Naive thymus-derived CD4-positive, alpha-beta T cell (primary cell): ENCODE measurements at regions not wholly inside any gene's neighbourhood (a gene's known extent, or its start where the extent isn't known, plus 50 kb on each side); places are given as distances from the start of the nearest gene placed in this dataset.

Experiments
- ATAC-seq: fragments of 150-1000 bp; cut with Tn5 transposase; 2 replicates; pipeline ENCODE4 v1.10.0; 2021; ENCODE audit warnings: mild to moderate bottlenecking, moderate library complexity
- CTCF ChIA-PET: fragments of 350-600 bp; sonication (Branson Sonifier 250); formaldehyde crosslinking; loops from one replicate; lab custom pipeline; 2021; ENCODE audit warnings: antibody characterized with exemption; lab: Charles Lee
- POLR2A ChIA-PET: fragments of 350-600 bp; sonication (Branson Sonifier 250); formaldehyde crosslinking; loops from one replicate; lab custom pipeline; 2021; ENCODE audit warnings: antibody characterized with exemption, inconsistent platforms; lab: Charles Lee
- DNase-seq, 9 donors: peaks; one replicate each; pipeline versions ENCODE4 v3.0.0 to v3.0.0-alpha.2; 2020 to 2022; ENCODE audit warnings: mixed read lengths in 1 of 9
- H3K27ac ChIP-seq: one replicate; pipeline ENCODE4 v1.7.0; 2013; ENCODE audit warnings: mild to moderate bottlenecking, low read depth, low read length, moderate library complexity
- H3K27me3 ChIP-seq, 2 donors: one replicate each; pipeline ENCODE4 v1.7.0; 2013; ENCODE audit warnings: low read length in 2 of 2, mild to moderate bottlenecking in 2 of 2, moderate library complexity in 2 of 2; ENCODE audit not compliant: control insufficient read depth in 2 of 2, insufficient read depth in 2 of 2
- H3K36me3 ChIP-seq, 3 experiments: 1 replicate in 2 of 3; 2 replicates in 1 of 3; pipeline ENCODE4 v1.7.0; 2013; ENCODE audit warnings: low read length in 3 of 3, mild to moderate bottlenecking in 3 of 3, moderate library complexity in 1 of 3; ENCODE audit not compliant: insufficient read depth in 3 of 3, control insufficient read depth in 2 of 3
- H3K4me1 ChIP-seq, 2 donors: one replicate each; pipeline ENCODE4 v1.7.0; 2013; ENCODE audit warnings: low read length in 2 of 2, mild to moderate bottlenecking in 2 of 2, moderate library complexity in 1 of 2; ENCODE audit not compliant: control insufficient read depth in 2 of 2, insufficient read depth in 2 of 2
- H3K4me3 ChIP-seq: 2 replicates; pipeline ENCODE4 v1.7.0; 2013; ENCODE audit warnings: mild to moderate bottlenecking, low read length
- H3K9me3 ChIP-seq, 3 experiments: 1 replicate in 2 of 3; 2 replicates in 1 of 3; pipeline ENCODE4 v1.7.0; 2013; ENCODE audit warnings: low read length in 3 of 3; ENCODE audit not compliant: control insufficient read depth in 2 of 3
- H3K27ac Mint-ChIP-seq, 9 donors: one replicate each; pipeline ENCODE4 v1.8.0; 2020 to 2022; ENCODE audit warnings: mixed read lengths in 9 of 9, mild to moderate bottlenecking in 8 of 9, moderate library complexity in 5 of 9, inconsistent platforms in 2 of 9
- H3K27me3 Mint-ChIP-seq, 5 donors: one replicate each; pipeline ENCODE4 v1.8.0; 2021 to 2022; ENCODE audit warnings: mixed read lengths in 5 of 5, mild to moderate bottlenecking in 1 of 5
- H3K36me3 Mint-ChIP-seq, 5 donors: one replicate each; pipeline ENCODE4 v1.8.0; 2020 to 2022; ENCODE audit warnings: mixed read lengths in 5 of 5, mild to moderate bottlenecking in 3 of 5, inconsistent platforms in 1 of 5
- H3K4me1 Mint-ChIP-seq, 7 donors: one replicate each; pipeline ENCODE4 v1.8.0; 2020 to 2022; ENCODE audit warnings: mixed read lengths in 7 of 7, mild to moderate bottlenecking in 3 of 7, inconsistent platforms in 1 of 7
- H3K4me3 Mint-ChIP-seq, 10 donors: one replicate each; pipeline ENCODE4 v1.8.0; 2020 to 2022; ENCODE audit warnings: mild to moderate bottlenecking in 10 of 10, mixed read lengths in 10 of 10, moderate library complexity in 6 of 10, inconsistent platforms in 2 of 10
- H3K9me3 Mint-ChIP-seq, 11 donors: one replicate each; pipeline ENCODE4 v1.8.0; 2020 to 2022; ENCODE audit warnings: mixed read lengths in 11 of 11, mild to moderate bottlenecking in 4 of 11, inconsistent platforms in 1 of 11, moderate library complexity in 1 of 11
- intact Hi-C, 2 donors: fragments of 100-400 bp; cut with micrococcal nuclease; formaldehyde crosslinking; loops; one replicate each; pipeline ENCODE4 v1.15.1; 2023

GRCh38 chr18:23353459-23353858 lies 99.6 kb upstream of the RIOK3 start:
- no peak overlapping the region for H3K4me3 ChIP-seq
- Mint-ChIP-seq H3K27ac (no peak overlapping the region), H3K36me3 (peaks cover 21 to 66% (median 39%) of the 10 kb centered on the region in 5 donors), H3K4me1 (peaks cover 4 to 17% (median 5%) of the 10 kb centered on the region in 7 donors), H3K9me3 (peaks cover 0 to 17% (median 7%) of the 10 kb centered on the region in 11 donors), H3K27me3 (no peaks in the 10 kb centered on the region), H3K4me3 (no peak overlapping the region)
- no peak overlapping the region for H3K27ac ChIP-seq
- H3K9me3 ChIP-seq, result no peaks in the 10 kb centered on the region
- no peaks in the 10 kb centered on the region for H3K36me3 ChIP-seq
- POLR2A ChIA-PET, result interaction anchor here (0.6 kb wide), 1 partner anchor 29 kb away, joined by 3 read pairs; no protein-coding TSS in a partner anchor
- ATAC-seq (no peak), DNase-seq (no peak)
- CTCF ChIA-PET, result no interaction called here
- intact Hi-C loops, result no loop called here
- H3K27me3 ChIP-seq, result no peaks in the 10 kb centered on the region
- H3K4me1 ChIP-seq, result peaks cover 0 to 4% of the 10 kb centered on the region in 2 donors

- ATAC-seq, result no peak
- H3K27me3 Mint-ChIP-seq, result no peaks in the 10 kb centered on the region
- ChIA-PET POLR2A (no interaction called here), CTCF (no interaction called here)
- H3K4me1 Mint-ChIP-seq, result peaks cover 5 to 24% (median 12%) of the 10 kb centered on the region in 7 donors
- no peak overlapping the region for H3K4me3 ChIP-seq
- no peak overlapping the region for H3K27ac ChIP-seq
- peaks cover 19 to 58% (median 32%) of the 10 kb centered on the region in 5 donors for H3K36me3 Mint-ChIP-seq
- H3K27ac Mint-ChIP-seq, result no peak overlapping the region
- intact Hi-C loops, result loop anchor here in 1 of 2 donors (5.0 kb wide), 1 partner anchor 58 kb away; no protein-coding TSS in a partner anchor
- H3K4me1 ChIP-seq, result peaks cover 0 to 7% of the 10 kb centered on the region in 2 donors
- peaks cover 0 to 11% (median 6%) of the 10 kb centered on the region in 11 donors for H3K9me3 Mint-ChIP-seq
- no peak overlapping the region for H3K4me3 Mint-ChIP-seq
- H3K36me3 ChIP-seq, result no peaks in the 10 kb centered on the region
- no peak for DNase-seq
- no peaks in the 10 kb centered on the region for H3K9me3 ChIP-seq
- no peaks in the 10 kb centered on the region for H3K27me3 ChIP-seq
These were observed 98.5 kb upstream of the RIOK3 start for GRCh38 chr18:23354625-23355024.

- CTCF ChIA-PET, result no interaction called here
- POLR2A ChIA-PET, result no interaction called here
- Mint-ChIP-seq H3K36me3 (peaks cover 13 to 53% (median 27%) of the 10 kb centered on the region in 5 donors), H3K4me1 (peaks cover 5 to 21% (median 12%) of the 10 kb centered on the region in 7 donors), H3K4me3 (no peak overlapping the region), H3K27ac (no peak overlapping the region), H3K9me3 (peaks cover 0 to 7% (median 2%) of the 10 kb centered on the region in 11 donors), H3K27me3 (no peaks in the 10 kb centered on the region)
- no peaks in the 10 kb centered on the region for H3K27me3 ChIP-seq
- no peak overlapping the region for H3K27ac ChIP-seq
- DNase-seq (no peak), ATAC-seq (no peak)
- no peaks in the 10 kb centered on the region for H3K9me3 ChIP-seq
- intact Hi-C loops, result loop anchor here in 1 of 2 donors (5.0 kb wide), 1 partner anchor 57 kb away; no protein-coding TSS in a partner anchor
- peaks cover 0 to 7% of the 10 kb centered on the region in 2 donors for H3K4me1 ChIP-seq
- no peak overlapping the region for H3K4me3 ChIP-seq
- no peaks in the 10 kb centered on the region for H3K36me3 ChIP-seq
These were observed 97.9 kb upstream of the RIOK3 start for GRCh38 chr18:23355206-23355605.

- Mint-ChIP-seq H3K36me3 (peaks cover 8 to 49% (median 23%) of the 10 kb centered on the region in 5 donors), H3K27me3 (no peaks in the 10 kb centered on the region), H3K4me3 (no peak overlapping the region), H3K27ac (no peak overlapping the region), H3K9me3 (peaks cover 0 to 7% (median 0%) of the 10 kb centered on the region in 11 donors), H3K4me1 (peaks cover 5 to 21% (median 12%) of the 10 kb centered on the region in 7 donors)
- Histone ChIP-seq H3K27me3 (no peaks in the 10 kb centered on the region), H3K9me3 (no peaks in the 10 kb centered on the region), H3K27ac (no peak overlapping the region), H3K4me3 (no peak overlapping the region), H3K4me1 (peaks cover 0 to 7% of the 10 kb centered on the region in 2 donors), H3K36me3 (no peaks in the 10 kb centered on the region)
- ATAC-seq, result no peak
- ChIA-PET CTCF (no interaction called here), POLR2A (no interaction called here)
- intact Hi-C loops, result loop anchor here in 1 of 2 donors (5.0 kb wide), 1 partner anchor 56 kb away; no protein-coding TSS in a partner anchor
- no peak for DNase-seq
These were observed 96.7 kb upstream of the RIOK3 start for GRCh38 chr18:23356424-23356823.

- DNase-seq (no peak), ATAC-seq (no peak)
- H3K9me3 Mint-ChIP-seq, result peaks cover 0 to 5% (median 0%) of the 10 kb centered on the region in 11 donors
- H3K27me3 Mint-ChIP-seq, result no peaks in the 10 kb centered on the region
- H3K27ac Mint-ChIP-seq, result no peak overlapping the region
- Histone ChIP-seq H3K9me3 (no peaks in the 10 kb centered on the region), H3K27me3 (no peaks in the 10 kb centered on the region), H3K4me3 (no peak overlapping the region), H3K27ac (no peak overlapping the region), H3K36me3 (no peaks in the 10 kb centered on the region), H3K4me1 (peaks cover 0 to 7% of the 10 kb centered on the region in 2 donors)
- intact Hi-C loops, result loop anchor here in 1 of 2 donors (5.0 kb wide), 1 partner anchor 55 kb away; no protein-coding TSS in a partner anchor
- H3K4me3 Mint-ChIP-seq, result no peak overlapping the region
- ChIA-PET POLR2A (no interaction called here), CTCF (no interaction called here)
- H3K36me3 Mint-ChIP-seq, result peaks cover 4 to 42% (median 16%) of the 10 kb centered on the region in 5 donors
- H3K4me1 Mint-ChIP-seq, result peaks cover 5 to 21% (median 12%) of the 10 kb centered on the region in 7 donors
These were observed 96.0 kb upstream of the RIOK3 start for GRCh38 chr18:23356915-23357601.

- POLR2A ChIA-PET, result interaction anchor here (0.7 kb wide), 1 partner anchor 1793 kb away, joined by 3 read pairs; no protein-coding TSS in a partner anchor
- H3K4me3 ChIP-seq, result no peak overlapping the region
- H3K4me1 Mint-ChIP-seq, result peaks cover 5 to 21% (median 12%) of the 10 kb centered on the region in 7 donors
These were observed 95.0 kb upstream of the RIOK3 start for GRCh38 chr18:23357996-23358594.

More at GRCh38 chr18:23357996-23358594, 95.0 kb upstream of the RIOK3 start:
- Mint-ChIP-seq H3K9me3 (peaks cover 0 to 5% (median 0%) of the 10 kb centered on the region in 11 donors), H3K27ac (peak overlapping the region in 1 of 9 donors; percentile 84), H3K27me3 (no peaks in the 10 kb centered on the region), H3K4me3 (peak overlapping the region in 5 of 10 donors; percentile 21 to 78 (median 58)), H3K36me3 (peaks cover 4 to 32% (median 8%) of the 10 kb centered on the region in 5 donors)
- H3K27me3 ChIP-seq, result no peaks in the 10 kb centered on the region
- H3K27ac ChIP-seq, result no peak overlapping the region
- intact Hi-C loops, result loop anchor here (1.0 to 5.0 kb wide), 8 partner anchors 53 to 428 kb away; no protein-coding TSS in a partner anchor
- no peaks in the 10 kb centered on the region for H3K36me3 ChIP-seq
- peaks cover 0 to 7% of the 10 kb centered on the region in 2 donors for H3K4me1 ChIP-seq
- ATAC-seq (no peak), DNase-seq (no peak)
- no peaks in the 10 kb centered on the region for H3K9me3 ChIP-seq
- CTCF ChIA-PET, result interaction anchor here (0.6 to 1.0 kb wide), 4 partner anchors 12 to 325 kb away, joined by 3 to 7 read pairs (median 4); no protein-coding TSS in a partner anchor
